ENCODE measurements at regions not wholly inside any gene's neighbourhood (a gene's known extent, or its start where the extent isn't known, plus 50 kb on each side); places are given as distances from the start of the nearest gene placed in this dataset.
A peak's percentile ranks its signal among the peaks of the same experiment; 100 is the strongest.

DNA sequence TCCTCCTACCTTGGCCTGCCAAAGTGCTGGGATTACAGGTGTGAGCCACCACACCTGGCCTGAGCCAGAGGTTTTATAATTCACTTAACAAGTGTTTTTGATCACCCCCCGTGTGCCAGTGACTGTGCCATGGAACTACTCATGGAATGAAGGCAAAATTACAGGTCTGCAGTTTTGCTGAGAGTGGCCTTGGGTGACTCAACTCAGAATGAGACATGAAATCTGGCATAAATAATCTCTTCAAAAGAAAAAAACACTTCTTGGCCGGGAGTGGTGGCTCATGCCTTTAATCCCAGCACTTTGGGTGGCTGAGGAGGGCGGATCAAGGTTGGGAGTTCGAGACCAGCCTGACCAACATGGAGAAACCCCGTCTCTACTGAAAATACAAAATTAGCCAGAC is 166.9 kb upstream of the SALL4 start:
- ChIA-PET POLR2A (no interaction called here), CTCF (no interaction called here)
- no peak for DNase-seq (ENCODE audit: extremely low spot score)
- TF ChIP-seq LEF1 (IDR thresholded peaks at IDR 0.05; ENCODE audit: borderline replicate concordance) (no peak), FOXK2 (IDR thresholded peaks at IDR 0.05) (no peak), NFRKB (IDR thresholded peaks at IDR 0.05) (no peak), ARNT (IDR thresholded peaks at IDR 0.05) (no peak), ZNF384 (IDR thresholded peaks at IDR 0.05) (no peak), FOXM1 (IDR thresholded peaks at IDR 0.05; ENCODE audit: borderline replicate concordance) (no peak), TARDBP (IDR thresholded peaks at IDR 0.05) (no peak), SUZ12 (IDR thresholded peaks at IDR 0.05) (no peak)

DNA sequence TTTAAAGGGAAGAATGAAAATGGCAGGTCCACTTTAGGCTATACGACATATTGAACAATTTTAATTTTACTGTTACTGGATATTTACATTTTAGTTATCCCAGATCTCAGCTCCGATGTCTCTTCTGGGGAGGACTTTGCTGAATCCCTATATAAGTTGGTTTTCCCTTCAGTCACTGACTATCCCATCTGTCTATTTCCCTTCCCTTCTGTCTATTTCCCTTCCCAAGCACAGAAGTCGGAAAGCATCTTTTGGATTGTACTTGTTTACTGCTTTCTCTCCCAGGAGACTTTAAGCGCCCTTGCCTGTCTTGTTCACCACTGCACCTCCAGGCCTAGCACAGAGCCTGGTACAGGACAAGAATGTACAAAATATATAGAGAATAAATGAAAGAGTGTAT is 165.8 kb upstream of the SALL4 start:
- TF ChIP-seq TARDBP (IDR thresholded peaks at IDR 0.05) (no peak), SP1 (IDR thresholded peaks at IDR 0.05) (no peak), ELF4 (IDR thresholded peaks at IDR 0.05) (no peak)
- DNase-seq (ENCODE audit: extremely low spot score), result no peak
- ChIA-PET POLR2A (no interaction called here), CTCF (no interaction called here)

DNA sequence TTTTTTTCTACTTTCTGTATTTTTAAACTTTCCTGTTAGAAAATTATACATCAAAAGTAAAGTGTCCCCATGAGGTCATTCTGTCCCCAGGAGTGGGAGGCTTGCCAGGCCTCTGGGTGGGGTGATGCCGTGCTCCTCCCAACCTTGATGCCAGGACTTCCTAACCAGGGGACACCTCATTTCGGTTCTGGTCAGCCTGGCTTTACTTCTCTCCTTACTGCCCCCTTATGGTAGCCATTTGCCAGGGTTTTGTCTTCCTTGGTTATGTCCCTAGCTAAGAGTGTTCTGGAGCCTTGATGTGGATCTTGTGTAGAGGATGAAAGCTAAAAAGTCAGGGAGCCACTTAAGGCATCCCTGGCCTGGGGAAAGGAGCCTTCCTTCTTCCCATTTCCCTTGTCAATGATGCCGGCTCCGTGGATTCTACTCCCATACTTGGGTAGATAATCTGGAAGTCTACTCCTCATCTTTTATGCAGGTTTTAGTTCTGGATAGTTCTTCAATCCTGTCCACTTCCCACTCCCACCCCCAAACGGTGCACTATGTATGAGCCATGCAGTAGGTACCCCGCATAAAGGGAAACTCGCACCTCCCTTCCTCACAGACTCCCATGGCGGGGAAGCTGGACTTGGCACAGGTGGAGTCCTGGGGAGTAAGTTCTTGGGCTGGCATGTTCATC is 164.1 kb upstream of the SALL4 start:
- ChIA-PET CTCF (interaction anchor here (0.6 to 1.2 kb wide), 5 partner anchors 35 to 1393 kb away, joined by 3 to 7 read pairs (median 3); no protein-coding TSS in a partner anchor), POLR2A (interaction anchor here (0.9 kb wide), 1 partner anchor 36 kb away, joined by 3 read pairs; no protein-coding TSS in a partner anchor)
- TF ChIP-seq CTBP1 (IDR thresholded peaks at IDR 0.05; ENCODE audit: borderline replicate concordance) (no peak), SUZ12 (IDR thresholded peaks at IDR 0.05) (no peak), ELF4 (IDR thresholded peaks at IDR 0.05) (no peak)
- DNase-seq (ENCODE audit: extremely low spot score), result peak; percentile 59

DNA sequence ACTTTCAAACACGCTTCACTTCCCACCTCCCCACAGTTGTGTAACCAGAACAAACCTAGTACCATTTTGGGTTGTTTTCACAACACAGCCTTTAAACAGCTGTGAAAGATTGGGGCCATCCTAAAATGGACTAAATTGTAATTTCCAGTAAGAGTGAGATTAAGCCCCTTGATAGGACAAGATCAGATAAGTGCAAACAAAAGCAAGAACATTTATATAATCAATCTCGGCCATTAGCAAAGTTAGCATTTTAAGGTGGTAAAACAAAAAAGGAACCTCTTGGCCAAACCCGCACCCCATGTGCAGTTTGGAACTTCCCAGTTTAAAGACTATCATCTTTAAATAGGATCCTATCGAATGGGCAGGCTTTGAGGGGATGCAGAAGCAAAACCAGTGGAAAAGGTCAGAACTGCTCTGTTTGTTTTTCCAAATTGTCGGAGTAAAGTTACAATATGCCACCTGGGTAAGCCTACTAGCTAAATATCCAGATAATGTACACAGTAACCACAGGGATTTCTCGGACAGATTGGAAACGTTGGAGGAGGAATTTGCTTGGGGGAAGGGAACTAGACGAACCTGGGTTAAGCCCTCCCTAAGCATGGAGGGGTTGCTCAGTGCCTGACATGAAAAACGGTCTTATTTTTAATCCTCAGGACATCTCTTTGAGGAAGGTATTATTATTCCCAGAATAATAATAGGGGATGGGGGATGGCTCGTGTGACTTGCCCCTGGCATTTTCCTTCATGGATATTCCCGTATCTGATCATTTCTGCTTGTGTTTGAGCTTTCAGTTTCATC is 159.8 kb upstream of the SALL4 start:
- TF ChIP-seq SUZ12 (IDR thresholded peaks at IDR 0.05) (no peak), LEF1 (IDR thresholded peaks at IDR 0.05; ENCODE audit: borderline replicate concordance) (no peak)
- DNase-seq (ENCODE audit: extremely low spot score), result no peak
- CTCF ChIA-PET, result interaction anchor here (4.3 kb wide), 1 partner anchor 162 kb away, joined by 16 read pairs; no protein-coding TSS in a partner anchor
- POLR2A ChIA-PET, result no interaction called here

DNA sequence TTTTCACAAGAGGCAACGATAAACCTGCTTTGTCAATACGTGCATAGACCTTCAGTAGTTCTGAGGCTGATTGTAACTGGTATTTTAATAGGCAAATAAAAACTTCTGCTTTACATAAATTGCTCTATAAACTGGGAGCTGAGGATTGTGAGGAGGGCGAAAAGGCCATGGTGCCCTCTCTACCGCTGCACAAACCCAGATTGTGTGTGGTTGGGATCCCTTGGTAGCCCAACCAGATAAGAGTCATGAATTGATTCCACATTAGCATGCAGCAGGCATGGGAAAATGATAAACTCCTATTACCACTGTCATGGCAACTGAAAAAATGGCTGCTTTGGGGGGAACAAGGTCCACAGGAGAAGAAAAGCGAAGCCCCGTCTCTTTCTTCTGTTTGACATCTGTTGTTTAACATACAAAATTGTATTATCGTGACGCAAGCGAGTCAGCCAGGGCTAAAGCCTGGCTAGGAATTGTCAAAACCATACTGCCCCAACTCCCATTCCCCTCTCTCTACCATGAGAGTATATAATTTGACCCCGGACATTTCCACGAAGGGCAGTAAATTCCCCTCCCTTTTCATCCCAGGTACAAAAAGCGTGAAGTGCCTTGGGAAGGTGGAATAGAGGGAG is 157.8 kb upstream of the SALL4 start:
- ChIA-PET POLR2A (interaction anchor here (1.7 kb wide), 1 partner anchor 160 kb away, joined by 6 read pairs; no protein-coding TSS in a partner anchor), CTCF (no interaction called here)
- no peak for DNase-seq (ENCODE audit: extremely low spot score)
- TF ChIP-seq LEF1 (IDR thresholded peaks at IDR 0.05; ENCODE audit: borderline replicate concordance) (no peak), ARNT (IDR thresholded peaks at IDR 0.05) (no peak), ELF4 (IDR thresholded peaks at IDR 0.05) (no peak), FOXA1 (IDR thresholded peaks at IDR 0.05) (no peak), FOXK2 (IDR thresholded peaks at IDR 0.05) (no peak), SUZ12 (IDR thresholded peaks at IDR 0.05) (no peak), FOXM1 (IDR thresholded peaks at IDR 0.05; ENCODE audit: borderline replicate concordance) (no peak), L3MBTL2 (conservative IDR thresholded peaks at IDR 0.05) (no peak), ZNF384 (IDR thresholded peaks at IDR 0.05) (no peak), NFRKB (IDR thresholded peaks at IDR 0.05) (no peak), TARDBP (IDR thresholded peaks at IDR 0.05) (no peak), HDGF (IDR thresholded peaks at IDR 0.05; ENCODE audit: borderline replicate concordance) (no peak), CTBP1 (IDR thresholded peaks at IDR 0.05; ENCODE audit: borderline replicate concordance) (no peak)

DNA sequence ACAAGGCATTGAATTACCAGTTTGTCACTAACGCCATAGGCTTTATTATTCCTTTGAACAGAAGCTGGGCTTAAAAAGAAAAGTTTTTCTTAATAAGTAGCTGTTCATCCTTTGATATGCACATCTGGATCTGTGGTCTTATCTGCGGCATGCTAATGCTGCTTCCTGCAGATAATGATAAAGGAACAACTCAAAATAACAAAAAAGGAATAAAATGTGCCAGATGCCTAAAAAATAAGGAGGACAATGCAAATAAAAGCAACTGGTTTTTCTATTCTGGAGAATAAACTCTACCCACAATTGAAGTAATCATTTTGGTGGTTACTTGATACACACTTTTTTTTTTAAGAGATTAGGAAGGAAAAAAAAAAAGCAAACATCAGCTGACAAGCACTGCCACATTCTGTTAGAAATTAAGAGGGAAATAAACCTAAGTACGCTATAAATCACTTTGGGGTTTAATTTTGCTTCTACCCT is 156.8 kb upstream of the SALL4 start:
- CTCF ChIA-PET, result interaction anchor here (0.7 kb wide), 1 partner anchor 34 kb away, joined by 3 read pairs; no protein-coding TSS in a partner anchor
- POLR2A ChIA-PET, result interaction anchor here (1.7 kb wide), 1 partner anchor 159 kb away, joined by 6 read pairs; no protein-coding TSS in a partner anchor

More for the DNA sequence above, 156.8 kb upstream of the SALL4 start:
- no peak for DNase-seq (ENCODE audit: extremely low spot score)
- TF ChIP-seq LEF1 (IDR thresholded peaks at IDR 0.05; ENCODE audit: borderline replicate concordance) (no peak), BHLHE40 (IDR thresholded peaks at IDR 0.05; ENCODE audit: borderline replicate concordance) (no peak), L3MBTL2 (conservative IDR thresholded peaks at IDR 0.05) (no peak), FOXK2 (IDR thresholded peaks at IDR 0.05) (no peak), ELF4 (IDR thresholded peaks at IDR 0.05) (no peak), SUZ12 (IDR thresholded peaks at IDR 0.05) (no peak), ZNF384 (IDR thresholded peaks at IDR 0.05) (peak; percentile 95), TARDBP (IDR thresholded peaks at IDR 0.05) (no peak), SP1 (IDR thresholded peaks at IDR 0.05) (no peak), FOXM1 (IDR thresholded peaks at IDR 0.05; ENCODE audit: borderline replicate concordance) (no peak), ARNT (IDR thresholded peaks at IDR 0.05) (no peak), HDGF (IDR thresholded peaks at IDR 0.05; ENCODE audit: borderline replicate concordance) (no peak), CTBP1 (IDR thresholded peaks at IDR 0.05; ENCODE audit: borderline replicate concordance) (no peak)
- TF ChIP-seq, protein P1, sequence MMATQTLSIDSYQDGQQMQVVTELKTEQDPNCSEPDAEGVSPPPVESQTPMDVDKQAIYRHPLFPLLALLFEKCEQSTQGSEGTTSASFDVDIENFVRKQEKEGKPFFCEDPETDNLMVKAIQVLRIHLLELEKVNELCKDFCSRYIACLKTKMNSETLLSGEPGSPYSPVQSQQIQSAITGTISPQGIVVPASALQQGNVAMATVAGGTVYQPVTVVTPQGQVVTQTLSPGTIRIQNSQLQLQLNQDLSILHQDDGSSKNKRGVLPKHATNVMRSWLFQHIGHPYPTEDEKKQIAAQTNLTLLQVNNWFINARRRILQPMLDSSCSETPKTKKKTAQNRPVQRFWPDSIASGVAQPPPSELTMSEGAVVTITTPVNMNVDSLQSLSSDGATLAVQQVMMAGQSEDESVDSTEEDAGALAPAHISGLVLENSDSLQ (IDR thresholded peaks at IDR 0.05), result peak; percentile 83
